ENCODE measurements at regions not wholly inside any gene's neighbourhood (a gene's known extent, or its start where the extent isn't known, plus 50 kb on each side); places are given as distances from the start of the nearest gene placed in this dataset.
A peak's percentile ranks its signal among the peaks of the same experiment; 100 is the strongest.

DNA sequence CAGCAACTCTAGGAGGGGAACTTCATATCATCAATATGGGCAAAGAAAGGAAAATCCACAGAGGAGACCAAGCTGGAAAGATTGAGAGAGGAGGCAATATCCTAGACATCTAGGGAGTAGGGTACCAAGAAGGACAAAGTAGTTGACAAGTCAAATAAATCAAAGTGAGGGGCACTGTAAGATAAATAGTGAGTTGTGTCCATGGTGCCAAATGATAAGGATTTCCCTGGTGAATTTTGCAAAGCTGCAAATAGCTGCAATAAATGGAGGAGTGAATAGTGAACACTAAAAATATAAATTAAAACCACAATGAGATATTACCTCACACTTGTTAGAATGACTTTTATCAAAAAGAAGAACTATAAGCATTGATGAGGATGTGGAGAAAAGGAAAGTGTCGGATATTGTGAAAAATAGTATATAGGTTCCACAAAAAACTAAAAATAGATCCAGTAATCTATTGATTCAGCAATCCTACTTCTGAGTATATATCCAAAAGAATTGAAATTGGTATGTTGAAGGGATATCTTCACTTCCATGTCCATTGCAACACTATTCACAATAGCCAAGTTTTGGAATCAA is 258.2 kb upstream of the FN1 start:
- peaks cover 23% of the 10 kb centered on the region for H3K4me1 ChIP-seq (ENCODE audit: insufficient read depth, poor library complexity, severe bottlenecking)
- H3K27me3 ChIP-seq (ENCODE audit: insufficient read depth, poor library complexity, severe bottlenecking): no peaks in the 10 kb centered on the region
- DNase-seq (ENCODE audit: low spot score) (no peak), ATAC-seq (ENCODE audit: low read depth) (no peak)
- H3K27ac ChIP-seq (ENCODE audit: poor library complexity, severe bottlenecking): peak overlapping the region; percentile 71
- TF ChIP-seq, protein P1, sequence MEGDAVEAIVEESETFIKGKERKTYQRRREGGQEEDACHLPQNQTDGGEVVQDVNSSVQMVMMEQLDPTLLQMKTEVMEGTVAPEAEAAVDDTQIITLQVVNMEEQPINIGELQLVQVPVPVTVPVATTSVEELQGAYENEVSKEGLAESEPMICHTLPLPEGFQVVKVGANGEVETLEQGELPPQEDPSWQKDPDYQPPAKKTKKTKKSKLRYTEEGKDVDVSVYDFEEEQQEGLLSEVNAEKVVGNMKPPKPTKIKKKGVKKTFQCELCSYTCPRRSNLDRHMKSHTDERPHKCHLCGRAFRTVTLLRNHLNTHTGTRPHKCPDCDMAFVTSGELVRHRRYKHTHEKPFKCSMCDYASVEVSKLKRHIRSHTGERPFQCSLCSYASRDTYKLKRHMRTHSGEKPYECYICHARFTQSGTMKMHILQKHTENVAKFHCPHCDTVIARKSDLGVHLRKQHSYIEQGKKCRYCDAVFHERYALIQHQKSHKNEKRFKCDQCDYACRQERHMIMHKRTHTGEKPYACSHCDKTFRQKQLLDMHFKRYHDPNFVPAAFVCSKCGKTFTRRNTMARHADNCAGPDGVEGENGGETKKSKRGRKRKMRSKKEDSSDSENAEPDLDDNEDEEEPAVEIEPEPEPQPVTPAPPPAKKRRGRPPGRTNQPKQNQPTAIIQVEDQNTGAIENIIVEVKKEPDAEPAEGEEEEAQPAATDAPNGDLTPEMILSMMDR (IDR thresholded peaks at IDR 0.05; ENCODE audit: poor library complexity, severe bottlenecking): no peak
- no peak overlapping the region for H3K4me3 ChIP-seq (ENCODE audit: severe bottlenecking)
- H3K36me3 ChIP-seq (ENCODE audit: low read depth): no peaks in the 10 kb centered on the region
- no peaks in the 10 kb centered on the region for H3K9me3 ChIP-seq (ENCODE audit: severe bottlenecking)

DNA sequence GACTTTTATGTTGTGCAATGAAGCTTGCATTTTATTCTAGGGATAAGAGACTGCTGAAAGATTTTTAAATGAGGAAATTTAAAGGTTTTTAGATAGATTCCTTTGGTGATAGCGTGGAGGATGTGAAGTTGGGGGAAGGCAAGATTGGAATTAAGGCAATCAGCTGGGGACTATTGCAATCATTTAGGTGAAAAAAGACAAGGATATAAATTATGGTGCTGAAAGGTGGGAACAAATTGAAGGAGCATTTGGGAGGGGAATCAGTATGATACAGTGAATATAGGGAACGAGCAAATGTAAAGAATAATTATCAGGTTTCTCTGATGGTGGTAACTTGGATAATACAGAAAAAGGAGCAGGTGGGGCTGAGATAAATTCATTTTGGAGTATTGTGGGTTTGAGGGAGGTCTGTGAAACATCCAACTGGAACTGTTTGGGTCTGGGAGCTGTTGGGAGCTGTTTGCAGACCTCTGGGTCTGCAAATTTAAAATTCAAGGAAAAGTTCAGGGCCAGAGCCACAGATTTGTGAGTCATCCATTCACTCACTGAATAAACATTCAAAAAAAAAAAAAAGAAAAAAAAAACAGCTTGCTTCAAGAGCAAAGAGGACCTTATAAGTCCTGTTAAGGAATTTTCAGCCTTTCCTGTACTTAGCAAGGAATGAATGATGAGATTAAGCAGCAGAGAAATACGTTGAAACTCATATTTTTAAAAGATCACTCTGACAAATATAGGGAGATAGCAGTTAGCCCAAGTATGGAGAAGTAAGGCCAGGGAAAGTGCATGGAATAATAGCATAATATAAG is 257.5 kb upstream of the FN1 start:
- H3K9me3 ChIP-seq (ENCODE audit: severe bottlenecking): no peaks in the 10 kb centered on the region
- H3K4me3 ChIP-seq (ENCODE audit: severe bottlenecking): no peak overlapping the region
- H3K27ac ChIP-seq (ENCODE audit: poor library complexity, severe bottlenecking): peak overlapping the region; percentile 71
- H3K27me3 ChIP-seq (ENCODE audit: insufficient read depth, poor library complexity, severe bottlenecking): no peaks in the 10 kb centered on the region
- no peaks in the 10 kb centered on the region for H3K36me3 ChIP-seq (ENCODE audit: low read depth)
- H3K4me1 ChIP-seq (ENCODE audit: insufficient read depth, poor library complexity, severe bottlenecking): peaks cover 23% of the 10 kb centered on the region
- DNase-seq (ENCODE audit: low spot score) (no peak), ATAC-seq (ENCODE audit: low read depth) (peak; percentile 83)
- TF ChIP-seq, protein P1 (IDR thresholded peaks at IDR 0.05; ENCODE audit: poor library complexity, severe bottlenecking): no peak

DNA sequence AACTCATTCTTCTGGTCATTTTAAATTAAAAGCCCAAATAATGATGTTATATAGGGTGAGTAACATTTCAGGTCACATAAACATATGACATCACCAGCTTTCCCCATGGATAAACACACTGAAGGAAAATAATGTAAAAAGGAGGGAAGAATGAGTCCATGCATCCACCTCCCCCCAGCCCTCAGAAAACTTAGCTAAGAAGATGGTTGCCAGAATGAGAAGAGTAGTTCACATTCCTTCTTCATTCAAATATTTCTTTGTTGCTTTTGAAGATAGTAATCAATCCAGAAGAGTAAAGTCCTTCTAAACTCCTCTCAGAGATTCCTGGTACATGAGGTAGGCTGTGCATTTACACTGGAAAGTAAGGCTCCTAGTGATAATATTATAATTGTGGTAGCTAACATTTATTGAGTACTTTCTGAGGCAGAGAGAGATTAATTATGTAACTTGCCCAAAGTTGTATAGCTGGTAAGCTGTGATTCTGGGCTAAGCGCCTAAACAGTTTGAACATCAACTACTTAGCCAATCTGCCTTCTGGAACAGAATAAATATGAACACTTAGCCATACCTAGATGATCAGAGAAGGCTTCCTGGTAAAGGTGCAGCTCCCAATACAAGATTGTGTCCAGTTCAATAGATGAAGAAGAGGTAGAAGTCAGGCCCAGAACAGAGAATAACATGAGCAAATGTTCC is 256.7 kb upstream of the FN1 start:
- DNase-seq (ENCODE audit: low spot score): no peak
- TF ChIP-seq, protein P1 (IDR thresholded peaks at IDR 0.05; ENCODE audit: poor library complexity, severe bottlenecking): no peak
- ATAC-seq (ENCODE audit: low read depth): no peak
- Histone ChIP-seq H3K27ac (ENCODE audit: poor library complexity, severe bottlenecking) (peak overlapping the region; percentile 71), H3K27me3 (ENCODE audit: insufficient read depth, poor library complexity, severe bottlenecking) (no peaks in the 10 kb centered on the region), H3K4me1 (ENCODE audit: insufficient read depth, poor library complexity, severe bottlenecking) (peaks cover 23% of the 10 kb centered on the region), H3K36me3 (ENCODE audit: low read depth) (no peaks in the 10 kb centered on the region), H3K9me3 (ENCODE audit: severe bottlenecking) (no peaks in the 10 kb centered on the region), H3K4me3 (ENCODE audit: severe bottlenecking) (no peak overlapping the region)

DNA sequence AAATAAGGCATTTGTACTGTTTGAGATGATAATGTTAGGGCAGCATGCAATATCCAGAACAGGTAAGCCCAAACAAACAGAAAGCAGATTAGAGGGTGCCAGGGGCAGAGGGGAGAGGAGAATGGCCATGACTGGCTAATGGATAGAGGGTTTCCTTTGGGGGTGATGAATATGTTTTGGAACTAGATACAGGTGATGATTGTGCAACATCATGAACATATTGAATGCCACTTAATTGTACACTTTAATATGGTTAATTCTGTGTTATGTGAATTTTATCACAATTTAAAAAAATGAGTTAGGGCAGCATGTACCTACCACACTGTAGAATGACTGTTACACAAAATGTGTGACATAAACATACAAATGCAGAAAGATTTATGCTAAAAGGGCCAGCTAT is 255.5 kb upstream of the FN1 start:
- Histone ChIP-seq H3K27me3 (ENCODE audit: insufficient read depth, poor library complexity, severe bottlenecking) (no peaks in the 10 kb centered on the region), H3K4me1 (ENCODE audit: insufficient read depth, poor library complexity, severe bottlenecking) (peaks cover 23% of the 10 kb centered on the region), H3K27ac (ENCODE audit: poor library complexity, severe bottlenecking) (no peak overlapping the region), H3K9me3 (ENCODE audit: severe bottlenecking) (no peaks in the 10 kb centered on the region), H3K4me3 (ENCODE audit: severe bottlenecking) (no peak overlapping the region), H3K36me3 (ENCODE audit: low read depth) (no peaks in the 10 kb centered on the region)
- ATAC-seq (ENCODE audit: low read depth) (no peak), DNase-seq (ENCODE audit: low spot score) (no peak)
- TF ChIP-seq, protein P1 (IDR thresholded peaks at IDR 0.05; ENCODE audit: poor library complexity, severe bottlenecking): no peak

All from RWPE2 (cell line).